ENCODE measurements at regions not wholly inside any gene's neighbourhood (a gene's known extent, or its start where the extent isn't known, plus 50 kb on each side); places are given as distances from the start of the nearest gene placed in this dataset.

GRCh38 chr2:176745543-176746200 lies 466.9 kb upstream of the HNRNPA3 start:
- H2BK15ac ChIP-seq (ENCODE audit: low read depth, poor library complexity, severe bottlenecking) = no peak overlapping the region
- no peak overlapping the region for H2BK12ac ChIP-seq (ENCODE audit: low read length in 2 of 2)
- H2BK5ac ChIP-seq (ENCODE audit: low read depth, low read length, poor library complexity, severe bottlenecking) = no peak overlapping the region
- H3K4ac ChIP-seq (ENCODE audit: low read depth in 1 of 2, low read length in 2 of 2) = no peak overlapping the region
- H3K36me3 ChIP-seq (ENCODE audit: control insufficient read depth in 1 of 2, insufficient read depth in 2 of 2, low read depth in 1 of 2, low read length in 2 of 2) = no peaks in the 10 kb centered on the region
- H3K4me3 ChIP-seq (ENCODE audit: insufficient read depth in 1 of 2, low read depth in 1 of 2, low read length in 2 of 2) = no peak overlapping the region
- H3K4me2 ChIP-seq (ENCODE audit: low read length, poor library complexity, severe bottlenecking) = no peak overlapping the region
- H4K8ac ChIP-seq (ENCODE audit: low read length) = no peak overlapping the region
- no peak overlapping the region for H3K23ac ChIP-seq (ENCODE audit: low read length in 2 of 2)
- H3K14ac ChIP-seq (ENCODE audit: low read length in 2 of 2) = no peak overlapping the region
- no peaks in the 10 kb centered on the region for H3K9me3 ChIP-seq (ENCODE audit: control insufficient read depth, low read length)
- no peaks in the 10 kb centered on the region for H3K4me1 ChIP-seq (ENCODE audit: control insufficient read depth, insufficient read depth, low read depth, low read length)
- no peaks in the 10 kb centered on the region for H3K79me1 ChIP-seq (replicated peaks; ENCODE audit: low read length, poor library complexity, severe bottlenecking)
- no peak overlapping the region for H3K27ac ChIP-seq (ENCODE audit: low read length, poor library complexity, severe bottlenecking)
- H2BK120ac ChIP-seq (ENCODE audit: low read depth, low read length) = no peak overlapping the region
- no peak overlapping the region for H3K18ac ChIP-seq (ENCODE audit: low read depth in 1 of 2, low read length in 2 of 2)
- H3K27me3 ChIP-seq (ENCODE audit: control insufficient read depth in 1 of 2, insufficient read depth in 1 of 2, low read length in 2 of 2) = no peaks in the 10 kb centered on the region
- WGBS = 60% methylated on average over 6 of the region's 8 CpGs
- no peak overlapping the region for H2AK5ac ChIP-seq (ENCODE audit: low read length, severe bottlenecking)
- DNase-seq = no peak
- H2AFZ ChIP-seq (ENCODE audit: low read depth, low read length) = no peak overlapping the region
- H4K91ac ChIP-seq (ENCODE audit: low read length) = no peak overlapping the region
- H3K9ac ChIP-seq (ENCODE audit: low read length) = no peak overlapping the region

GRCh38 chr2:176746411-176746810 lies 466.2 kb upstream of the HNRNPA3 start:
- no peak overlapping the region for H2BK15ac ChIP-seq (ENCODE audit: low read depth, poor library complexity, severe bottlenecking)
- no peaks in the 10 kb centered on the region for H3K36me3 ChIP-seq (ENCODE audit: control insufficient read depth in 1 of 2, insufficient read depth in 2 of 2, low read depth in 1 of 2, low read length in 2 of 2)
- H3K23ac ChIP-seq (ENCODE audit: low read length in 2 of 2) = no peak overlapping the region
- no peak overlapping the region for H2AFZ ChIP-seq (ENCODE audit: low read depth, low read length)
- H2BK120ac ChIP-seq (ENCODE audit: low read depth, low read length) = no peak overlapping the region
- H3K4me3 ChIP-seq (ENCODE audit: insufficient read depth in 1 of 2, low read depth in 1 of 2, low read length in 2 of 2) = no peak overlapping the region
- no peak overlapping the region for H3K18ac ChIP-seq (ENCODE audit: low read depth in 1 of 2, low read length in 2 of 2)
- no peak overlapping the region for H3K9ac ChIP-seq (ENCODE audit: low read length)
- H3K4me2 ChIP-seq (ENCODE audit: low read length, poor library complexity, severe bottlenecking) = no peak overlapping the region
- no peak overlapping the region for H2AK5ac ChIP-seq (ENCODE audit: low read length, severe bottlenecking)
- no peak overlapping the region for H3K14ac ChIP-seq (ENCODE audit: low read length in 2 of 2)
- H4K91ac ChIP-seq (ENCODE audit: low read length) = no peak overlapping the region
- H3K79me1 ChIP-seq (replicated peaks; ENCODE audit: low read length, poor library complexity, severe bottlenecking) = no peaks in the 10 kb centered on the region
- H3K27ac ChIP-seq (ENCODE audit: low read length, poor library complexity, severe bottlenecking) = no peak overlapping the region
- no peaks in the 10 kb centered on the region for H3K27me3 ChIP-seq (ENCODE audit: control insufficient read depth in 1 of 2, insufficient read depth in 1 of 2, low read length in 2 of 2)
- no peak overlapping the region for H2BK5ac ChIP-seq (ENCODE audit: low read depth, low read length, poor library complexity, severe bottlenecking)
- no peaks in the 10 kb centered on the region for H3K4me1 ChIP-seq (ENCODE audit: control insufficient read depth, insufficient read depth, low read depth, low read length)
- no peak overlapping the region for H3K4ac ChIP-seq (ENCODE audit: low read depth in 1 of 2, low read length in 2 of 2)
- H3K9me3 ChIP-seq (ENCODE audit: control insufficient read depth, low read length) = no peaks in the 10 kb centered on the region
- no peak overlapping the region for H4K8ac ChIP-seq (ENCODE audit: low read length)
- H2BK12ac ChIP-seq (ENCODE audit: low read length in 2 of 2) = no peak overlapping the region
- DNase-seq = no peak
- 71% methylated on average over 1 of the region's 7 CpGs for WGBS

GRCh38 chr2:176747506-176747905 lies 465.1 kb upstream of the HNRNPA3 start:
- H4K91ac ChIP-seq (ENCODE audit: low read length) = no peak overlapping the region
- no peak overlapping the region for H2BK15ac ChIP-seq (ENCODE audit: low read depth, poor library complexity, severe bottlenecking)
- no peaks in the 10 kb centered on the region for H3K27me3 ChIP-seq (ENCODE audit: control insufficient read depth in 1 of 2, insufficient read depth in 1 of 2, low read length in 2 of 2)
- no peak overlapping the region for H3K4me2 ChIP-seq (ENCODE audit: low read length, poor library complexity, severe bottlenecking)
- no peak overlapping the region for H2AK5ac ChIP-seq (ENCODE audit: low read length, severe bottlenecking)
- no peak overlapping the region for H4K8ac ChIP-seq (ENCODE audit: low read length)
- no peaks in the 10 kb centered on the region for H3K4me1 ChIP-seq (ENCODE audit: control insufficient read depth, insufficient read depth, low read depth, low read length)
- WGBS = 90% methylated on average over 4 of the region's 4 CpGs
- H3K4me3 ChIP-seq (ENCODE audit: insufficient read depth in 1 of 2, low read depth in 1 of 2, low read length in 2 of 2) = no peak overlapping the region
- no peak overlapping the region for H3K23ac ChIP-seq (ENCODE audit: low read length in 2 of 2)
- H3K4ac ChIP-seq (ENCODE audit: low read depth in 1 of 2, low read length in 2 of 2) = no peak overlapping the region
- no peak overlapping the region for H3K18ac ChIP-seq (ENCODE audit: low read depth in 1 of 2, low read length in 2 of 2)
- no peak overlapping the region for H3K9ac ChIP-seq (ENCODE audit: low read length)
- H3K79me1 ChIP-seq (replicated peaks; ENCODE audit: low read length, poor library complexity, severe bottlenecking) = no peaks in the 10 kb centered on the region
- no peak overlapping the region for H2BK120ac ChIP-seq (ENCODE audit: low read depth, low read length)
- no peak overlapping the region for H2BK5ac ChIP-seq (ENCODE audit: low read depth, low read length, poor library complexity, severe bottlenecking)
- no peaks in the 10 kb centered on the region for H3K9me3 ChIP-seq (ENCODE audit: control insufficient read depth, low read length)
- H3K27ac ChIP-seq (ENCODE audit: low read length, poor library complexity, severe bottlenecking) = no peak overlapping the region
- H2BK12ac ChIP-seq (ENCODE audit: low read length in 2 of 2) = no peak overlapping the region
- H2AFZ ChIP-seq (ENCODE audit: low read depth, low read length) = no peak overlapping the region
- no peak overlapping the region for H3K14ac ChIP-seq (ENCODE audit: low read length in 2 of 2)
- DNase-seq = no peak
- no peaks in the 10 kb centered on the region for H3K36me3 ChIP-seq (ENCODE audit: control insufficient read depth in 1 of 2, insufficient read depth in 2 of 2, low read depth in 1 of 2, low read length in 2 of 2)

GRCh38 chr2:176747928-176748327 lies 464.7 kb upstream of the HNRNPA3 start:
- Histone ChIP-seq H3K4me3 (ENCODE audit: insufficient read depth in 1 of 2, low read depth in 1 of 2, low read length in 2 of 2) (no peak overlapping the region), H3K9me3 (ENCODE audit: control insufficient read depth, low read length) (no peaks in the 10 kb centered on the region), H3K79me1 (replicated peaks; ENCODE audit: low read length, poor library complexity, severe bottlenecking) (no peaks in the 10 kb centered on the region), H2BK15ac (ENCODE audit: low read depth, poor library complexity, severe bottlenecking) (no peak overlapping the region), H2BK120ac (ENCODE audit: low read depth, low read length) (no peak overlapping the region), H3K36me3 (ENCODE audit: control insufficient read depth in 1 of 2, insufficient read depth in 2 of 2, low read depth in 1 of 2, low read length in 2 of 2) (no peaks in the 10 kb centered on the region), H3K9ac (ENCODE audit: low read length) (no peak overlapping the region), H3K27me3 (ENCODE audit: control insufficient read depth in 1 of 2, insufficient read depth in 1 of 2, low read length in 2 of 2) (no peaks in the 10 kb centered on the region), H4K8ac (ENCODE audit: low read length) (no peak overlapping the region), H3K27ac (ENCODE audit: low read length, poor library complexity, severe bottlenecking) (no peak overlapping the region), H3K4me1 (ENCODE audit: control insufficient read depth, insufficient read depth, low read depth, low read length) (no peaks in the 10 kb centered on the region), H3K4me2 (ENCODE audit: low read length, poor library complexity, severe bottlenecking) (no peak overlapping the region), H3K18ac (ENCODE audit: low read depth in 1 of 2, low read length in 2 of 2) (no peak overlapping the region), H2AFZ (ENCODE audit: low read depth, low read length) (no peak overlapping the region), H3K23ac (ENCODE audit: low read length in 2 of 2) (no peak overlapping the region), H3K14ac (ENCODE audit: low read length in 2 of 2) (no peak overlapping the region), H2BK5ac (ENCODE audit: low read depth, low read length, poor library complexity, severe bottlenecking) (no peak overlapping the region), H2AK5ac (ENCODE audit: low read length, severe bottlenecking) (no peak overlapping the region), H3K4ac (ENCODE audit: low read depth in 1 of 2, low read length in 2 of 2) (no peak overlapping the region), H2BK12ac (ENCODE audit: low read length in 2 of 2) (no peak overlapping the region), H4K91ac (ENCODE audit: low read length) (no peak overlapping the region)
- no peak for DNase-seq
- WGBS = 8% methylated on average over 1 of the region's 4 CpGs
